HepG2 (cell line): ENCODE measurements at regions not wholly inside any gene's neighbourhood (a gene's known extent, or its start where the extent isn't known, plus 50 kb on each side); places are given as distances from the start of the nearest gene placed in this dataset.

ENCODE experiments used
- CTCF ChIP-seq: sonication (generic); formaldehyde crosslinking; IDR thresholded peaks from 2 replicates; pipeline ENCODE4 v1.5.0; 2020; ENCODE audit warnings: mild to moderate bottlenecking, missing genetic modification reagents, moderate library complexity
- KDM2A ChIP-seq: sonication (generic); formaldehyde crosslinking; IDR thresholded peaks from 2 replicates; pipeline ENCODE4 v1.4.0; 2020; ENCODE audit warnings: low read depth, missing genetic modification reagents, borderline replicate concordance
- TOE1 ChIP-seq: sonication (generic); formaldehyde crosslinking; IDR thresholded peaks from 2 replicates; pipeline ENCODE4 v1.4.0; 2020; ENCODE audit warnings: mild to moderate bottlenecking, missing genetic modification reagents
- TF ChIP-seq, protein P1 (sequence below): IDR thresholded peaks from 2 replicates; pipeline ENCODE4 v1.6.1; 2016; ENCODE audit warnings: low read depth, borderline replicate concordance

DNA sequence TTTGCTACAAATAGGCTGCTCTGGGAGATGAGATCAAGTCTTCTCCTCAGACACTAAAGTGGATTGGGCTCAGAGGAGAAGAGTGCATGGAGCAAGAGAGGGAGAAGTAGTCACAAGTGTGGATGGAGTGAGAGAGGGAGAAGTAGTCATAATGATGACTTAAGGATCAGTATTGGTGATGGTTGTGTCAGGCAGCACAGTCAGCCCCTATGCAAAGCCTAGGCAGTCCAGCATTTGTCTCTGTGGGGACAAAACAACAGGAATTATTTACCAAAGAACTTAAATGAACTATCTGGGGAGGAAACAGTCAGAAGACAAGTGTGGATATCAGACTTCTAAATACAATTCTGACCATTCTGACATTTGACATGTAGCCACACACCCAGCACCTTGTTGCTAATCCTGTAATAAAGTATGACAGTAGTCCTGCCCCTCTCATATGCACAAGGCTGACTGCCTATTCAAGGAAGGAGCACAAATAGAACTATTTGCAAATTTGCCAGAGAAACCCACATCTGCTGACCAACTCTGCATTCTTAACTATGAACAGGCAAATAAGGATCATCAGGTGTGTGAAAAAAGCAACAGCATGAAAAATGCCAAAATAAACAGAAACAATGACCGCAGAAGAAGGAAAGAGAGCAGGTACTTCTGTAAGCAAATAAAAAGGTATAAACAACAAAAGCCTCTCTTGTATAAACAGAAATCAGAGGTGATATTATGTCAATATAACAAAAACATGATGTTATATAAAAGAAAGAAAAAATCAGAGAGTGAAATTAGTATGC, 1597.9 kb upstream of the ACVR2A start:
- TF ChIP-seq CTCF (CRISPR knock-in tag) (no peak), KDM2A (no peak), TOE1 (CRISPR knock-in tag) (no peak)
- TF ChIP-seq, protein P1, sequence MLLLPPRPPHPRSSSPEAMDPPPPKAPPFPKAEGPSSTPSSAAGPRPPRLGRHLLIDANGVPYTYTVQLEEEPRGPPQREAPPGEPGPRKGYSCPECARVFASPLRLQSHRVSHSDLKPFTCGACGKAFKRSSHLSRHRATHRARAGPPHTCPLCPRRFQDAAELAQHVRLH (CRISPR knock-in tag) = no peak
